ACHN (cell line): ENCODE measurements at regions not wholly inside any gene's neighbourhood (a gene's known extent, or its start where the extent isn't known, plus 50 kb on each side); places are given as distances from the start of the nearest gene placed in this dataset.
"Not testable (repeated sequence)": the region's sequence is repeated elsewhere in the genome, so short reads cannot be mapped to it uniquely, and the experiment has no call there.

ENCODE experiments used
- DNase-seq: peaks from one replicate; pipeline ENCODE4 v3.0.0-alpha.2; 2015
- in situ Hi-C: cut with HindIII; loops from 2 replicates; pipeline ENCODE4 v1.10.0; 2017; ENCODE audit warnings: low sequenced_read_pairs, low pct_ligation_motif_present, low pct_unique_long_range_greater_than_20kb

GRCh38 chr11:25159341-25159740 is 662.5 kb downstream of the LUZP2 start:
- DNase-seq: no peak
- in situ Hi-C loops: no loop called here

GRCh38 chr11:25163421-25163820 is 666.6 kb downstream of the LUZP2 start:
- DNase-seq: no peak
- in situ Hi-C loops: no loop called here

GRCh38 chr11:25180187-25180586 is 683.3 kb downstream of the LUZP2 start:
- DNase-seq: no peak

GRCh38 chr11:25183411-25183810 is 686.6 kb downstream of the LUZP2 start:
- DNase-seq: no peak
- in situ Hi-C loops: no loop called here

More at GRCh38 chr11:25180187-25180586, 683.3 kb downstream of the LUZP2 start:
- in situ Hi-C loops: no loop called here

GRCh38 chr11:25197515-25197914 is 700.7 kb downstream of the LUZP2 start:
- in situ Hi-C loops: no loop called here
- DNase-seq: no peak

- DNase-seq: no peak
- in situ Hi-C loops: no loop called here
These were observed 701.9 kb downstream of the LUZP2 start for GRCh38 chr11:25198704-25199103.

GRCh38 chr11:25200925-25201324 is 704.1 kb downstream of the LUZP2 start:
- DNase-seq: no peak
- in situ Hi-C loops: no loop called here

- no peak for DNase-seq
- in situ Hi-C loops: no loop called here
These were observed 709.9 kb downstream of the LUZP2 start for GRCh38 chr11:25206762-25207161.

GRCh38 chr11:25211635-25212254 is 714.9 kb downstream of the LUZP2 start:
- DNase-seq: no peak
- in situ Hi-C loops: no loop called here

- no peak for DNase-seq
- in situ Hi-C loops: no loop called here
These were observed 717.8 kb downstream of the LUZP2 start for GRCh38 chr11:25214535-25215176.

GRCh38 chr11:25218036-25218435 is 721.2 kb downstream of the LUZP2 start:
- in situ Hi-C loops: no loop called here
- DNase-seq: no peak

GRCh38 chr11:25225078-25225477 is 728.2 kb downstream of the LUZP2 start:
- no peak for DNase-seq
- in situ Hi-C loops: no loop called here

- no peak for DNase-seq
- in situ Hi-C loops: no loop called here
These were observed 746.1 kb downstream of the LUZP2 start for GRCh38 chr11:25242928-25243327.

GRCh38 chr11:25244126-25244525 is 747.3 kb downstream of the LUZP2 start:
- in situ Hi-C loops: no loop called here
- DNase-seq: no peak

GRCh38 chr11:25247336-25247735 is 750.5 kb downstream of the LUZP2 start:
- in situ Hi-C loops: no loop called here
- no peak for DNase-seq

GRCh38 chr11:25252854-25253253 is 756.0 kb downstream of the LUZP2 start:
- no peak for DNase-seq
- in situ Hi-C loops: no loop called here

- DNase-seq, in situ Hi-C loops: not testable (repeated sequence)
These were observed 767.0 kb downstream of the LUZP2 start for GRCh38 chr11:25263861-25264260.

- DNase-seq: no peak
- in situ Hi-C loops: no loop called here
These were observed 774.4 kb downstream of the LUZP2 start for GRCh38 chr11:25271301-25271700.

- in situ Hi-C loops: no loop called here
These were observed 775.4 kb downstream of the LUZP2 start for GRCh38 chr11:25272214-25272613.

GRCh38 chr11:25280821-25281220 is 784.0 kb downstream of the LUZP2 start:
- in situ Hi-C loops, DNase-seq: not testable (repeated sequence)

More at GRCh38 chr11:25272214-25272613, 775.4 kb downstream of the LUZP2 start:
- DNase-seq: no peak
